Right ventricle myocardium superior (tissue), 1 donor: ENCODE measurements at regions not wholly inside any gene's neighbourhood (a gene's known extent, or its start where the extent isn't known, plus 50 kb on each side); places are given as distances from the start of the nearest gene placed in this dataset.
A peak's percentile ranks its signal among the peaks of the same experiment; 100 is the strongest.

Experiments
- ATAC-seq: fragments of 200-7000 bp; cut with Tn5 transposase; one replicate; pipeline ENCODE4 v1.9.1; 2020; ENCODE audit warnings: mild to moderate bottlenecking; ENCODE audit not compliant: poor library complexity
- DNase-seq: peaks from one replicate; pipeline ENCODE4 v3.0.0-alpha.2; 2020
- intact Hi-C: fragments of 100-400 bp; cut with DNase I; formaldehyde crosslinking; loops from one replicate; pipeline ENCODE4 v1.11.2; 2022
- donor health status: DM: no; HTN: yes; CAD: no; lungs with severe emphysema.

DNA sequence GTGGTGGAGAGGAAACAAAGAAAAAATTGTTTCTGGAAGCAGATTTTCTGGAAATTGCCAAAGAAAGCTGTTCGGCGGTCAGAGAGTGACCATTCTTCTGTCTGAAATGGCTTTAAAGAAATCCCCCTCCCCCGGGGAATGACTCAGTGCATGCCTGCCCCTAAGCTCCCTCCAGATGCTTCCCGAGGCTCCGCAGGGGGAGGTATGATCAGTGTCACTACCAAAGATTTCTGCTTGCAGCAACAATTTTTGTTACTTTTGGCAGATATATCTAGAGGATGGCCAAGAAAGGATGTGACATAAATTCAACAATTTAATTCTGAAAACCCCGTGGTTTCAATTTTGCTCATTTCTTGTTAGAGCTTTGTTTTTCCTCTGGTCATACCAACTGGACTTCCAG lies 163.9 kb downstream of the JCAD start:
- intact Hi-C loops, result no loop called here
- ATAC-seq (peak; percentile 87), DNase-seq (peak; percentile 82)

DNA sequence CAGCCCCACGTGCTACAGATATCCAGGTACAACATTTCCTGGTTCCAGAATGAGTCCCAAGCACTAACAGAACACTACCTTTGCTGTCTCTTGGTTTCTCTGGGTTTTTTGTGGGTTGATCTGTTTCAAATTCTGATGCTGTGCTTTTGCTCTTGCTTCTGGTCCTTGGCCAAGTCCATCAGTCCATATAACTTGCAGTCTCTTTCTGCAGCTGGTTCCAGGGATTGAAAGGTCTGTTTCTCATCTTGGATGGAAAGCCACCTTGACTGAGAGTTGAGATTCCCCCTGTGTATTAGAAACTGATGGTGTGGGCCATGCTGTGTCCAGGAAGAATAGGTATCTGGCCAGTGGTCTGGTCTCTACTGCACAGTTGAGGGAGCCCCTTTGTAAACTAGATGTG lies 171.1 kb downstream of the JCAD start:
- no peak for DNase-seq
- no peak for ATAC-seq
- intact Hi-C loops, result no loop called here

DNA sequence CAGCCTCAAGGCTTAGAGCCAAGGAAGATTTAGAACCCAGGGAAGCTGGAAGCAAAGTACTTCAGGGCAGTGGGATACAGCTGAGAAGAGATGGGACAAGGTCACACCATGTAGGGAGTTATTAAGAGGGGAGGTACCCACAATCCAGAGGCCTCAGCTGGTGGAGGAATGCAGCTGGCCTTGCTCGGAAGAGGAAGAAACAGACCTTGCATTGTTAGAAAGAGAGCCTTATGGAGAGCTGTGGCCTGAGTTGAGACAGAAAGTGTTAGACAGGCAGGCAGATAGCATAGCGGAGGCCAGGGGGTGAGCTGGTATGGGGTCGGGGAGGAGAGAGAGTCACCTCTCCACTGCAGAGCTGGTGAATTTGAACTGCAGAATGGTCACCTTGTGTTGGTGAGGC lies 173.1 kb downstream of the JCAD start:
- intact Hi-C loops, result no loop called here
- DNase-seq (no peak), ATAC-seq (no peak)

DNA sequence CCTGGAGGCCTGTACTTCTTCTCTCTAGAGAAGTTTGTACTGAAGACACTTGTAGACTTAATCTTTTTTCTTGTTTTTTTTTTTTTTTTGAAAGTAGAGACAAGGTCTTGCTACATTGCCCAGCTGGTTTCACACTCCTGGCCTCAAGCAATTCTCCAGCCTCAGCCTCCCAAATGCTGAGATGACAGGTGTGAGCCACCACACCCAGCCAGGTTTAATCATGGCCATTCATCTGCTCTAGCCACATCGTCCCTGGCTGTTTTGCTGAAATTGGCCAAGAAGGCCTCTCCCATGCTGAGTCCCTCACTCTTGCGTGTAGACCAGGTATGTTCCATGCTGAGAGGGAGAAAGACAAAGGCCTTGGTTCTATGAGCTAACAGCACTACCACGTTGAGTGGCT lies 176.2 kb downstream of the JCAD start:
- DNase-seq (no peak), ATAC-seq (no peak)
- intact Hi-C loops, result no loop called here

DNA sequence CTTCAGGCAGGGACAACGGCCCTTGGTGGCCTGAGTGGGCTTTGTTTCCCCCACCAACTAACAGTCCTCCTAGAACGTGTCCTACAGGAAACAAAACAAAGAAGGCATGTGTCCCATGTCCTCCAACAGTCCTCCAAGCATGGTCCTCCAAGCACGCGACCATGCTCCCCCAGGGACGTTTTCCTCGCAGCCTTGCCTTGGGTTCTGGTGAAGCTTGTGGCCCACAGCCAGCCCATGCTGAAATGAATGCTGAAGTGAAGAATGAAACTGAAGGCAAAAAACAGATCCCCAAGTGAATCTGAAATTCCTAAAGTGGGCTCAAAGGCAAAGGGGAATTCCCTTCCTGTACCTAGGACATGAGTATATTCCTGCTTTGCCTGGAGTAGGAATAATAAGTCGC lies 176.6 kb downstream of the JCAD start:
- DNase-seq (peak; percentile 53), ATAC-seq (no peak)
- intact Hi-C loops, result no loop called here

DNA sequence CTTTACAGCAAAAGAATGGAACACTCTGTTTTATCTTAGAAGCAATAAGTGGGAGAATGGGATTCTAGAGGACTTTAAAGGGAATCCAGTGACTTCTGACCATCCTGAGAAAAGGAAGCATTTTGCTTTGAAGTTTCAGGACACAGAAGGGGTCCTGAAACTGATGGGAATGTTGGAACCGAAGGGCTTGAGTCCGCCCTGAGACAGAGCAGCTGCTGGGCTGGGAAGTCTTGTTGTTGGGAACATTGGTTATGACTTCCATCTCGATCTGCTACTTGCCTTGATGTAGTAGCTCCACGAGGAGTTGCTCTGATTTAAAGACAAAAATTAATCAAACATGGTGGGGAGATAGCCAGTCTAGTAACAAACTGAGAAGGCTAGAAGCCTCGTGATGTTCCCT lies 177.6 kb downstream of the JCAD start:
- intact Hi-C loops, result no loop called here
- ATAC-seq (no peak), DNase-seq (no peak)

DNA sequence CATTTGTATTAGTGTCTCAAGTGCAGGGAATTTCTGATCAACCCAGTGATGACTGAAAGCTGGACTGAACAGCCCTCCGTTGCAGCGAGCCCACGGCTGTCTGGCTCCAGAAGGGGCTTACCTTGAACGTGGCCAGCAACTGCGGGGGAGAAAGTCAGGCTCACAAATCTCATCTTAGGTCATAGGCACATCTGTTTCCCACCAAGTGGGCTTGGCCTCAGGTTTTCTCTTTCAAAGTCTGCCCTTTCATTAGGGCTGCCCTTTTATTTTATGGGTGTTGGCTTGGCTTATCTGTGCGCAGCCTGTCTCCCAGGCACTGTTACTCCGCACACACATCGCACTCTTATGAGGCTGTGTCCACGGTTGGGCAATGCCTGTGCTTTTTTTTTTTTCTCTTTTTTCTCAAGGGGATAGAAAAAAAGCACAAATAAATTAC lies 178.0 kb downstream of the JCAD start:
- peak; percentile 55 for DNase-seq
- intact Hi-C loops, result no loop called here
- ATAC-seq, result peak; percentile 78

DNA sequence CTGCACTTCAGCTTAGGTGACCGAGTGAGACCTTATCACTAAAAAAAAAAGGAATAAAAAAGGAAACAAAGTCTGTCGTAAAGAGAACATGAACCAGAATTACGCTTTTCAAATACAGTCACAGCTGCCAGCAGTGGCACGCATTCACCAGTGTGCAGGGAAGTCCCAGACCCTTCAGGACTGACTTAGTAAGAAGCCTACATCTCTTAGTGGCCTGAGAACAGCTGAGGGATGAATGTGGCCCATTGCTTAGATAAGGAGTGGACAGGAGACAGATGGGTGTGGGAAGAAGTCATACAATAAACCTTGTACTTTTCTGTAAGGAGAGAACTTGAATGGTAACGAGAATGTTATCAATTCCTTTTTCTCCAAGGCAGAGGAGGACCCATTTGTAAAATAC lies 178.5 kb downstream of the JCAD start:
- peak; percentile 42 for DNase-seq
- intact Hi-C loops, result no loop called here
- peak; percentile 45 for ATAC-seq

DNA sequence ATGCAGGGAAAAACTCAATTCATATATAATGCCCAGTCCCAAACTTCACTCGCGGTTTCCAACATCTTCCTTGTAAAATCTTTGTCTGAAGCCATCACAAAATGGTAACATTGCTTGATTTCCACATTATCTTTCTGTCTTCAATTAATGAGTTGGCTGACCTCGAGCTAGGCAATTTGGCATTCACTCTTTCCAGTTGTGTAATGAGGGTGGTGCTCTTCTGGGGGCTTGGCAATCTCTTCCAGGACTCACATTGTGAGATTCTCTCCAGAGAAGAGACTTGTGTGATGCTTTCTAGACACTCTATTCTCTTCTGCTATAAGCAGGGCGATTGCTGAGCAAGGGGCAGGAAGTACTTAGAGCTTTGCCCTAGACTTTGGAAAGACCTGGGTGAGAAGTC lies 179.5 kb downstream of the JCAD start:
- intact Hi-C loops, result no loop called here

DNA sequence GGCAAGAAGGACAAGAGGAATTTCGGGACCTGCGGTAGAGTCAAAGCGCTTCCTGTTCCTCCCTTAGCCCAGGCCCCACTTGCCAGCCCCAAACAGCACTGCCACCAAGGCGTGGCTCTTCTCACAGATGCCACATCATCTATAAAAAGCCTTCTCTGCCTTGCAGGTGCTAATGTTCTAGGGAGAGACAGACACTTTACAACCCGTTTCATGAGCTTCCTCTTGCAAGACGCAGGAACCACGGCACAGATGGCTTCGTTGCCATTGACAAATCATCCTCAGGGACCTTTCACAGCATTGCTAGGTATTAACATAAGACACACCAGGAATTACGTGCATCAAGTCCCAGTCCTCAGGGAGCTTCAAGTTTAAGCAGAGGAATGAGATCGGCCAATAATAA lies 180.9 kb downstream of the JCAD start:
- intact Hi-C loops, result no loop called here
- DNase-seq (no peak), ATAC-seq (no peak)

More for the DNA sequence above, 179.5 kb downstream of the JCAD start:
- no peak for DNase-seq
- no peak for ATAC-seq

DNA sequence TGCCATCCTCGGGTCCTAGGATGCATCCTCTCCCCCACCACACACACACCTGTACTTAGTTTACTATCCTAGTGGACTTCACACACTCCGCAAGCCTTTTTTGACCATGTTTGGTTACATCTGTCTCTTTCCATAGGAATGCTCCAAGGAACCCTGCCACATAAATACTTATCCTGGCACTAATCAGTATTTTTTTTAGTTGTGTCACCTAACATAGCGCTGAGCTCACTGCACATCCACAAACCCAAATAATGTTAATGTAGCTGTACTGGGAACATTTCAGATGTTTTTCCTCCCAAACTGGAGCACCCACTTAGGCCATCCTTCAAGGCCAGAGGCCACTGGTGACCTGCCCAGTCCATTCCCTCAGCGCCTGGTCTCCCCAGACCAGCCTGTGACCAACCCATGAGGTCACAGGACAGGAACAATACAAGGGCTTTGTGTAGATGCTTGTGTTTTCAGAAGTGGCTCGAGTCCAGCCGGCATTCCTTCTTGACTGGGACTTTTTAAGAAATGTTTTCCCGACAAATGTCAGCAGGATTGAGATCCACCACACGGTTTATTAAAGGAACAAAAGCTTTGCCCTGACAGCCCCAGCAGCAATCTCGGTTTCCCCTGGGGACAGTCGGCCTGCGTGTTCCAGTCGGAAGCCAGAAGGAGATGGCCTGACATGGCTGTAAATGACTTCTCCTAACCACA lies 181.4 kb downstream of the JCAD start:
- ATAC-seq (peak; percentile 66), DNase-seq (peak; percentile 83)
- intact Hi-C loops, result no loop called here

DNA sequence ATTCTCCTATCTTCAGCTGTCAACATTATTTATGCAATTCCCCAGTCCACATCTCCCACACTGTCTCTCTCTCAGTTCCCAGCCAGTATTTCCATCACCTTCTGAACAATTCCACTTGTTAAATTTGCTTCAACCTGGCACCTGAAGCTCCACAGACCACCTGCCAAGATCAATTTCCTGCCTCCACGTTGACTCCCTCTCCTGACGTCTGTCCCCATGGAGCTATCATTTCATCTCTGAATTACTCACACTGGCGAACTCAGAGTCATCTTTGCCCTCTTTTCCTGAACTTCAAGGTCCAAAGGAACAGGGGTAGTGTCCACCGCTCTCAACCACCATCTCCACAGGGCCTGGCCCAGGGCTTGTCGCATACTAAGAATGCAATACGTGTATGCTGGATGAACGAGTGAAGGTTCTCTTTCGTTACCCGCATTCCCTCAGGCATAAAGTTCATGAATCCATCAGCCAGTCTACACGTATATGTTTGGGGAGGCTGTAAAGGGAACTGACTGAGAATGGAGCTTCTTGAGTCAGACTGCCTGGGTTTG lies 183.3 kb downstream of the JCAD start:
- intact Hi-C loops, result no loop called here

DNA sequence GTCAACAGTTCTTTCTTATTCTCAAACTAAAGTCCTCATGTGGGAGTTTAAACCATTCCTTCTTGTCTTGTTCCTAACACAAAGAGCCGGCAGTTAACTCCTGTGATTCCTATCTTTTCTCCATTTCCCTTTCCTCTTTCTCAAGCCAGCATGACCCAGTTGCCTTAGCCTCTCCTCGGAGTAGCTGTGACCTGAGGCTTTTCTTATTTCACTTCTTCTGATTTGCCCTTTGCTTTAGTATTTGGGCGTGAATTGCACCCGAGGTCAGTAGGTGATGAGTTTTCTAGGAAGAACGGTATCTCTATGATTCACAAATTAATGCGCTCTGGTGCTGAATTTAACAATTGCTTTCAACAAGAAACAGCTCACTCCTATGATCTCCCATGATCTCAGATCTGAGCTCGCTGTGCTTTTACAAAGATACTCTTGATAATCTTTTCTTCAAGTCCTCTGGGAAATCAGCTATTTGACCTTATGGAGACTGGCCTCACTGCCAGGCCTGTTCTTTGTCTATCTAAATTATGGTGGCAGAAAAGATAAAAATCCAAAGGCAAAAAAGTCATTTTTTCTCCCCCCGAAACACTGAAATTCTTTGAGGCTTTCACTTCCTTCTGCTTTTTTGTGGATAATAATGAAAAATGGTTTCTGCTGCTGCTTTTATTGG lies 184.6 kb downstream of the JCAD start:
- DNase-seq (no peak), ATAC-seq (peak; percentile 23)
- intact Hi-C loops, result no loop called here

More for the DNA sequence above, 183.3 kb downstream of the JCAD start:
- ATAC-seq (no peak), DNase-seq (no peak)

DNA sequence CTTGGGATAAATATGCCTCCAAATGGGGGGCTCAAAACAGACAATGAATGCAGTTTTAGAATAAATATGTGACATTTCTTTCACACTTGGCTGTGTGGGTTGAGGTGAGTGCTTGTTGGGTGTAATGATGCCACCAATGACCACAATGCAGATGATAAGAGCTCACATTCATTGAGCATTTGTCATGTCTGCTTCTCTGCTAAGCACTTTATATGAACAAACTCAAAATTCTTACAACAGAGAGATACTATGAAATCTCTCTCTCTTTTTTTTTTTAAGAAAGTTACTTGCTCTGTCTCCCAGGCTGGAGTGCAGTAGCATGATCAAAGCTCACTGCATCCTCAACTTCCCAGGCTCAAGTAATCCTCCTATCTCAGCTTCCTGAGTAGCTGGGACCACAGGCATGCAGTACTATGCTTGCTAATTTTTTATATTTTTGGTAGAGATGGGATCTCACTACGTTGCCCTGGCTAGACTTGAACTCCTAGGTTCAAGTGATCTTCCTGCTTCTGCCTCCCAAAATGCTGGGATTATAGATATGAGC lies 185.4 kb downstream of the JCAD start:
- ATAC-seq (no peak), DNase-seq (no peak)
- intact Hi-C loops, result no loop called here

DNA sequence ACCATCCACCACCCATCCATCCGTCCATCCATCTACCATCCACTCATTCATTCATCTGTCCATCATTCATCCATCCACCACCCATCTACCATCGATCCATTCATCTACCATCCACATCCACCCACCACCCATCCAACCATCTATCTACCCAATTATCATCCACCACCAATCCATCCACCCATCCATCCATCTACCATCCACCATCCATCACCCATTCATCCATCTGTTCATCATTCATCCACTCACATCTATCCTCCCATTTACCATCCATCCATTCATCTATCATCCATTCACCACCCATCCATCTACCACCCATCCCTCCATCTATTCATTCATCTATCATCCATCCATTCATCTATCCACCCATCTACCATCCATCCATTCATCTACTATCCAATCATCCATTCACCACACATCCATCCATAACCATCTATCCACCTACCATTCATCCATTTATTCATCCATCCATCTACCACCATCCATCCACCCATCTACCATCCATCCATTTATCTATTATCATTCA lies 188.8 kb downstream of the JCAD start:
- DNase-seq, result no peak

DNA sequence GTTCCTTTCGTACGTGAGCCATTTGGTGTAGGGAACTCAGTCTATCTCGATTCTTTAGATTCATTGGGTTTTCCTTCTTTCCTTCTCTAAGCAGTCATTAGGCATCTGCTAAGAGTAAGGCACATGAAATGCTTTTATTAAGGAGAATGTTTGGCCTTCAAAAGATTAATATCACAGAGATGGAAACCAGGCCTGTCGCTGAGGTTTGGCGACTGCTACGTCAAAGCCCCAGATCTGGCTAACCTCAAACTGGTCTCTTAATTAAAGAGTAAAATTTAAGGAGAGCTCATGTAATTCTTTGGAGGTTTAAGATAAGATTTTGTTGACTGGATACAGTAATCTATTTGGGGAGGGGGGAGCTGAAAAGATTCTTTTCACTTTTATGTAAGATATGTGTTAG lies 189.8 kb downstream of the JCAD start:
- intact Hi-C loops, result no loop called here
- DNase-seq, result no peak
- ATAC-seq, result no peak

More for the DNA sequence above, 188.8 kb downstream of the JCAD start:
- intact Hi-C loops, result no loop called here
- ATAC-seq, result no peak

DNA sequence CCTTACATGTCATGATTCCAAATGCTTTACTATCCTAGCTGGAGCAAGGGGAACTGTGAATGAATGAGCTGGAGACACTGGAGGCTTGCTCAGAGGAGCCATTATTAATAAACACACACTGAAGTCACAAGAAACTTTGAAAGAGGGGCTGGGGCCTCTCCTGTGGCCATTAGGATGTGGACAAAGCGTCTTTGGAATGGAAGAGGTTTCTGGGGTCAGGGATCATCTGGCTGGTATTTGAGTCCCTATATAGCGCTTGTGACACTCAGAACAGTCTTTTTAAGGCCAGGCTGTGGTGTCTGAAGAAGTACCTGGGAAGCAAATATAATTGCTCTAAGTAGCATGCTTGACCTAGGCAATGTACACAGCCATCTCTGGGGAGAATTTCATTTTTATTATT lies 193.0 kb downstream of the JCAD start:
- DNase-seq (no peak), ATAC-seq (no peak)
- intact Hi-C loops, result no loop called here

DNA sequence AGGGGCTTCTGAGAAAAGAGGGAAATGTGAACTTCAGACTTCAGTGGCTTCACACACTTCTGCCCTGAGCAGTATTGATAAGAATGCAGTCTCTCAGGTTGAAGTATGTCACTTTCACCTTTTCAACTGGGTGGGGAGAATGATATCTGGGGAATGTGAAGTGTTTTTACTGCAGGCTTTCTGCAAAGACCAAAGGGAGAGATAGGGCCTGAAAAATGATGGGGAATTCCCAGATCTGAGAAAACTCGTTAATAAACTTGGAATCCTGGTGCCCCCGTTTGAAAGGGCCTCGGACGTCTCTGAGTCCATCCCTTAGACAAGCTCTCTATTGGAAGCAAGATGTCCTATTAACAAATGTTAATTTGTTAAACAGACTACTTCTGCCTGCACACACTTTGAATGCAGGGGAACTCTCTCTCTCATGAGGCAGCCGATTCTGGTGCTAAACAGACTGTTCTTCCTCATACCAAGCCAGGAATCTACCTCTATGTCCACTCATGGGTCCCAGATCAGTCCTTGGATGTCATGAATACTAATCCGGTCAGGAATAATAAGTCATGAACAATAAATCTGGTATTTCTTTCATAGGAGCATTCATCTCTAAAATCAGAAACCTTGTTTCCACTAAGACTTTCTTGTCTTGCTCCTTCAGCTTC lies 193.6 kb downstream of the JCAD start:
- no peak for ATAC-seq
- intact Hi-C loops, result no loop called here
- DNase-seq, result no peak

DNA sequence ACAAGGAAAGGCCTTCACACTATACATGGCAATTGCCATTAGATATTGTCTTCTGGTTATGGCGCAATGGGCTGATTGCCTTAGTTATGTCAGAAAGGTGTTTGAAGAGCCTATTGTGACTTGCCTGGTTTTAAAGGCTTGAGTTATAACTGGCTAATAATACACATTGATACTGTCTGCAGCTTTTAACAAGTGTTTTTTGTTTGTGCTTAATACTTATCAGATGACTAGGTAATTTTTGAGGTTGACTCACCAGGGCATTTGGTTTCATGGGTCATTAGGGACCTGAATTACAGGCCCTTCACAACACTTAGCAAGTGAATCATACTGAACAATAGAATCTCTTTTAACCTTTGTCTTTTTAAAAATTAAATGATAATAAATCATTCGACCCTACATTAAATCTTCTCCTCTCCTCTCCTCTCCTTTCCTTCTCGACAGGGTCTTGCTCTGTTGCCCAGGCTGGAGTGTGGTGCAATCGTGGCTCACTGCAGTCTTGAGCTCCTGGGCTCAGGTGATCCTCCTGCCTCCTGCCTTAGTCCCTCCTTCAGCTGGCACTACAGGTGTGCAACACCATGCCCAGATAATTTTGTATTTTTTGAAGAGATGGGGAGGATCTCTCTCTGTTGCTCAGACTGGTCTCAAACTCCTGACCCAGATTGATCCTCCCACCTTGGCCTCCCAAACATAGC lies 196.3 kb downstream of the JCAD start:
- DNase-seq, result no peak
- no peak for ATAC-seq
- intact Hi-C loops, result no loop called here
